SK-N-SH (cell line): ENCODE measurements at regions not wholly inside any gene's neighbourhood (a gene's known extent, or its start where the extent isn't known, plus 50 kb on each side); places are given as distances from the start of the nearest gene placed in this dataset.

Experiments used
- CTCF ChIA-PET: fragments of 300-600, 350-600 bp; formaldehyde crosslinking; extraction: SDS; loops from one replicate; lab custom pipeline; 2021; lab: Yijun Ruan, JAX
- POLR2A ChIA-PET: fragments of 350-600 bp; sonication (Branson Sonifier 250); formaldehyde crosslinking; extraction: SDS; loops from one replicate; lab custom pipeline; 2020; ENCODE audit warnings: antibody characterized with exemption, inconsistent platforms; lab: Yijun Ruan, JAX
- DNase-seq: peaks from one replicate; pipeline ENCODE4 v3.0.0; 2012
- H2AFZ ChIP-seq: fragments of 200-600 bp; sonication (generic); 2 replicates; pipeline ENCODE4 v1.8.1; 2016; ENCODE audit warnings: antibody characterized with exemption, mild to moderate bottlenecking, low read depth
- H3F3A ChIP-seq: fragments of 200-600 bp; sonication (generic); replicated peaks from 2 replicates; pipeline ENCODE3; 2016; ENCODE audit warnings: antibody characterized with exemption, mild to moderate bottlenecking; ENCODE audit not compliant: insufficient read depth
- H3K27ac ChIP-seq, 2 experiments: fragments of 200-500 bp in 1 of 2; fragments of 200-600 bp in 1 of 2; sonication (Bioruptor generic) in 1 of 2; sonication (generic), shearing (Covaris generic) in 1 of 2; 2 replicates each; pipeline versions ENCODE4 v1.5.1 to v1.6.1; 2014 to 2016; ENCODE audit warnings: low read depth in 2 of 2, inconsistent platforms in 1 of 2, low read length in 1 of 2, mild to moderate bottlenecking in 1 of 2, mixed read lengths in 1 of 2
- H3K27me3 ChIP-seq: fragments of 200-600 bp; sonication (generic), shearing (Covaris generic); 2 replicates; pipeline ENCODE4 v1.6.1; 2016; ENCODE audit warnings: mixed run types; ENCODE audit not compliant: insufficient read depth
- H3K36me3 ChIP-seq, 2 experiments: fragments of 200-500 bp in 1 of 2; fragments of 200-600 bp in 1 of 2; sonication (Bioruptor generic) in 1 of 2; sonication (generic) in 1 of 2; replicated peaks in 1 of 2; 2 replicates each; pipeline versions ENCODE3 to v1.5.1; 2014 to 2016; ENCODE audit warnings: low read length in 1 of 2, mild to moderate bottlenecking in 1 of 2; ENCODE audit not compliant: insufficient read depth in 2 of 2, control insufficient read depth in 1 of 2
- H3K4me1 ChIP-seq, 2 experiments: fragments of 200-500 bp in 1 of 2; fragments of 200-600 bp in 1 of 2; sonication (Bioruptor generic) in 1 of 2; sonication (generic), shearing (Covaris generic) in 1 of 2; 2 replicates each; pipeline versions ENCODE4 v1.5.1 to v1.6.1; 2014 to 2016; ENCODE audit warnings: low read depth in 1 of 2, low read length in 1 of 2, mixed run types in 1 of 2; ENCODE audit not compliant: insufficient read depth in 2 of 2, control insufficient read depth in 1 of 2
- H3K4me2 ChIP-seq: fragments of 200-600 bp; sonication (generic), shearing (Covaris generic); 2 replicates; pipeline ENCODE4 v1.6.1; 2017; ENCODE audit warnings: mixed run types
- H3K4me3 ChIP-seq, 2 experiments: fragments of 200-500 bp in 1 of 2; fragments of 200-600 bp in 1 of 2; sonication (Bioruptor generic) in 1 of 2; sonication (generic), shearing (Covaris generic) in 1 of 2; 2 replicates each; pipeline versions ENCODE4 v1.5.1 to v1.8.1; 2014 to 2016; ENCODE audit warnings: low read depth in 2 of 2, inconsistent platforms in 1 of 2, low read length in 1 of 2, mild to moderate bottlenecking in 1 of 2, mixed read lengths in 1 of 2, moderate library complexity in 1 of 2
- H3K79me2 ChIP-seq: fragments of 200-600 bp; sonication (generic); 2 replicates; pipeline ENCODE4 v1.8.1; 2017; ENCODE audit warnings: mild to moderate bottlenecking; ENCODE audit not compliant: insufficient read depth
- H3K9ac ChIP-seq: fragments of 200-600 bp; sonication (generic); 2 replicates; pipeline ENCODE4 v1.6.1; 2017; ENCODE audit warnings: mixed run types
- H3K9me2 ChIP-seq: fragments of 200-600 bp; sonication (generic); 2 replicates; pipeline ENCODE4 v1.6.1; 2017; ENCODE audit warnings: mixed run types
- H3K9me3 ChIP-seq: fragments of 200-600 bp; sonication (generic); 2 replicates; pipeline ENCODE4 v1.6.1; 2017; ENCODE audit warnings: mixed run types, mild to moderate bottlenecking, moderate library complexity
- H4K20me1 ChIP-seq: fragments of 200-600 bp; sonication (generic); 2 replicates; pipeline ENCODE4 v1.6.1; 2017; ENCODE audit warnings: mild to moderate bottlenecking, mixed run types; ENCODE audit not compliant: insufficient read depth
- CHD2 ChIP-seq: fragments of 150-350 bp; IDR thresholded peaks from 2 replicates; pipeline ENCODE4 v1.6.1; 2018; ENCODE audit warnings: low read length; ENCODE audit not compliant: partially characterized antibody
- CTCF ChIP-seq: fragments of 200-600 bp; sonication (generic); IDR thresholded peaks from 2 replicates; pipeline ENCODE4 v1.6.1; 2017; ENCODE audit warnings: antibody characterized with exemption, mild to moderate bottlenecking, moderate library complexity
- ELF1 ChIP-seq: IDR thresholded peaks from 2 replicates; pipeline ENCODE4 v1.4.0; 2012
- EZH2phosphoT487 ChIP-seq: fragments of 200-600 bp; sonication (generic); IDR thresholded peaks from 2 replicates; pipeline ENCODE4 v1.6.1; 2017; ENCODE audit warnings: low read depth, mixed run types, mild to moderate bottlenecking, antibody characterized with exemption, moderate library complexity, borderline replicate concordance
- FOXJ3 ChIP-seq: sonication (generic); formaldehyde crosslinking; IDR thresholded peaks from 2 replicates; pipeline ENCODE4 v1.5.1; 2020; ENCODE audit warnings: mild to moderate bottlenecking, missing genetic modification reagents
- FOXM1 ChIP-seq: IDR thresholded peaks from 2 replicates; pipeline ENCODE4 v1.4.0; 2012; ENCODE audit warnings: low read depth, mild to moderate bottlenecking
- GABPA ChIP-seq: IDR thresholded peaks from 2 replicates; pipeline ENCODE4 v1.4.0; 2012; ENCODE audit warnings: low read depth, mild to moderate bottlenecking
- GATA2 ChIP-seq: sonication (generic); formaldehyde crosslinking; IDR thresholded peaks from 2 replicates; pipeline ENCODE4 v1.5.0; 2020; ENCODE audit warnings: mild to moderate bottlenecking, missing genetic modification reagents
- IRF3 ChIP-seq: fragments of 150-350 bp; IDR thresholded peaks from 2 replicates; pipeline ENCODE4 v1.6.1; 2016; ENCODE audit warnings: mild to moderate bottlenecking, low read depth, low read length
- JUND ChIP-seq: IDR thresholded peaks from 2 replicates; pipeline ENCODE4 v1.4.0; 2012
- MAX ChIP-seq: IDR thresholded peaks from 2 replicates; pipeline ENCODE4 v1.4.0; 2012; ENCODE audit warnings: low read depth
- MEF2A ChIP-seq: IDR thresholded peaks from 2 replicates; pipeline ENCODE4 v1.4.0; 2012; ENCODE audit warnings: low read depth, borderline replicate concordance
- NFIC ChIP-seq: IDR thresholded peaks from 2 replicates; pipeline ENCODE4 v1.4.0; 2012; ENCODE audit warnings: borderline replicate concordance
- RXRA ChIP-seq: IDR thresholded peaks from 2 replicates; pipeline ENCODE4 v1.4.0; 2012; ENCODE audit warnings: low read depth, mild to moderate bottlenecking, borderline replicate concordance
- USF1 ChIP-seq: IDR thresholded peaks from 2 replicates; pipeline ENCODE4 v1.4.0; 2012; ENCODE audit warnings: low read depth, borderline replicate concordance
- ZBTB33 ChIP-seq: IDR thresholded peaks from 2 replicates; pipeline ENCODE4 v1.4.0; 2012; ENCODE audit warnings: low read depth, borderline replicate concordance
- WGBS: methylation state at CpG from one replicate; pipeline ENCODE4 v1.1.6; 2017; ENCODE audit warnings: low lambda C conversion rate; 5-methylcytosine and 5-hydroxymethylcytosine counted together

GRCh38 chr10:25852364-25852941 lies 81.6 kb upstream of the MYO3A start:
- Histone ChIP-seq H4K20me1 (no peaks in the 10 kb centered on the region), H3K36me3 (no peaks in the 10 kb centered on the region), H3K27ac (no peak overlapping the region), H2AFZ (no peak overlapping the region), H3K79me2 (no peaks in the 10 kb centered on the region), H3K9ac (no peak overlapping the region), H3F3A (no peaks in the 10 kb centered on the region), H3K4me3 (no peak overlapping the region), H3K4me2 (no peak overlapping the region), H3K9me2 (no peaks in the 10 kb centered on the region), H3K27me3 (no peaks in the 10 kb centered on the region), H3K9me3 (no peaks in the 10 kb centered on the region; the same call in 1 of the 2 replicates), H3K4me1 (no peaks in the 10 kb centered on the region)
- ChIA-PET CTCF (interaction anchor here (1.1 kb wide), 1 partner anchor 23 kb away, joined by 3 read pairs; no protein-coding TSS in a partner anchor), POLR2A (no interaction called here)
- 54% methylated on average over 8 of the region's 8 CpGs for WGBS
- DNase-seq = no peak
- TF ChIP-seq RXRA = no peak
- no peak for TF ChIP-seq MAX
- TF ChIP-seq ELF1 = no peak
- no peak for TF ChIP-seq FOXM1
- no peak for TF ChIP-seq MEF2A
- no peak for TF ChIP-seq IRF3
- TF ChIP-seq CTCF = no peak

GRCh38 chr10:25858076-25858475 lies 76.0 kb upstream of the MYO3A start:
- ChIA-PET POLR2A (no interaction called here), CTCF (no interaction called here)
- H2AFZ ChIP-seq = no peak overlapping the region
- no peak overlapping the region for H3K4me3 ChIP-seq
- no peaks in the 10 kb centered on the region for H3K27me3 ChIP-seq
- WGBS = 32% methylated on average over 3 of the region's 3 CpGs
- no peak overlapping the region for H3K9ac ChIP-seq
- H3K36me3 ChIP-seq = no peaks in the 10 kb centered on the region
- no peaks in the 10 kb centered on the region for H4K20me1 ChIP-seq
- H3K9me3 ChIP-seq = no peaks in the 10 kb centered on the region; the same call in 1 of the 2 replicates
- no peak overlapping the region for H3K4me2 ChIP-seq
- no peak overlapping the region for H3K27ac ChIP-seq
- no peaks in the 10 kb centered on the region for H3K79me2 ChIP-seq
- H3K9me2 ChIP-seq = no peaks in the 10 kb centered on the region
- H3F3A ChIP-seq = no peaks in the 10 kb centered on the region
- TF ChIP-seq GABPA (no peak), CHD2 (no peak), USF1 (no peak), FOXJ3 (CRISPR knock-in tag) (no peak), JUND (no peak), EZH2phosphoT487 (no peak), MAX (no peak), NFIC (no peak), ZBTB33 (no peak), GATA2 (CRISPR knock-in tag) (no peak)
- DNase-seq = no peak
- H3K4me1 ChIP-seq = no peaks in the 10 kb centered on the region
